Pancreas (tissue), 10 donors: ENCODE measurements at regions not wholly inside any gene's neighbourhood (a gene's known extent, or its start where the extent isn't known, plus 50 kb on each side); places are given as distances from the start of the nearest gene placed in this dataset.

ENCODE experiments used
- ATAC-seq, 4 donors: fragments of 200-7000 bp; cut with Tn5 transposase; one replicate each; pipeline versions ENCODE4 v1.8.0 to v1.9.1; 2020; ENCODE audit warnings: mild to moderate bottlenecking in 4 of 4, moderate library complexity in 4 of 4
- DNase-seq, 6 donors: peaks; one replicate each; pipeline ENCODE4 v3.0.0-alpha.2; 2020
- FAIRE-seq: peaks from 2 replicates; lab custom pipeline; 2012; peaks lifted over from hg19 to GRCh38; lab: Jason Lieb, UNC
- H3K27ac ChIP-seq, 4 donors: fragments of 200-600 bp; sonication (generic); 1 replicate in 3 of 4; 2 replicates in 1 of 4; pipeline versions ENCODE4 v1.5.0 to v1.8.0; 2020
- H3K27me3 ChIP-seq, 4 donors: fragments of 200-600 bp; one replicate each; pipeline ENCODE4 v1.8.0; 2021
- H3K36me3 ChIP-seq, 3 donors: fragments of 200-600 bp; sonication (generic) in 1 of 3; one replicate each; pipeline versions ENCODE4 v1.5.0 to v1.8.0; 2020 to 2021
- H3K4me1 ChIP-seq, 3 donors: fragments of 200-600 bp; one replicate each; pipeline ENCODE4 v1.8.0; 2021
- H3K4me3 ChIP-seq, 4 donors: fragments of 200-600 bp; sonication (generic) in 2 of 4; one replicate each; pipeline versions ENCODE4 v1.5.0 to v1.8.0; 2020 to 2021
- H3K9me3 ChIP-seq, 4 donors: fragments of 200-600 bp; one replicate each; pipeline ENCODE4 v1.8.0; 2021
- CTCF ChIP-seq, 4 donors: fragments of 200-600 bp; sonication (generic) in 3 of 4; IDR thresholded peaks; one replicate each; pipeline versions ENCODE4 v1.5.0 to v1.8.0; 2021; ENCODE audit warnings: antibody characterized with exemption in 4 of 4
- WGBS, 2 donors: extraction: QIAGEN DNeasy Blood & Tissue Kit; methylation state at CpG; one replicate each; pipeline ENCODE4 v1.1.7; 2013; 5-methylcytosine and 5-hydroxymethylcytosine counted together
- intact Hi-C, 3 donors: fragments of 100-400 bp; cut with DNase I; formaldehyde crosslinking; loops; one replicate each; pipeline versions ENCODE4 v1.11.1 to v1.14.2; 2022
- donor health status: healthy with polysubstance abuse.
- donor health status: DM: no; HTN: no; CAD: no; lungs with moderate emphysema.
- donor health status: DM: no; HTN: no; CAD: no.
- donor health status: control.
- donor health status: control.
- donor health status: Bipolar disorder and iron deficiency.
- donor health status: DM: yes; HTN: yes; CAD: no.
- donor health status: DM: no; HTN: no; CAD: no.
- donor health status: DM: no; HTN: no; CAD: no.
- donor health status: DM: yes; HTN: yes; CAD: no.

GRCh38 chr1:213362598-213362997, 311.6 kb downstream of the RPS6KC1 start:
- no peak for TF ChIP-seq CTCF (IDR thresholded peaks at IDR 0.05)
- WGBS, 2 donors, result 95 to 97% methylated on average over 1 of the region's 1 CpG
- intact Hi-C loops, result no loop called here
- no peaks in the 10 kb centered on the region for H3K4me1 ChIP-seq
- ATAC-seq (no peak), DNase-seq (no peak), FAIRE-seq (no peak)
- no peak overlapping the region for H3K4me3 ChIP-seq
- H3K36me3 ChIP-seq, result no peaks in the 10 kb centered on the region
- H3K27ac ChIP-seq, result no peak overlapping the region
- H3K27me3 ChIP-seq, result no peaks in the 10 kb centered on the region
- H3K9me3 ChIP-seq, result no peaks in the 10 kb centered on the region

GRCh38 chr1:213366141-213366831, 315.2 kb downstream of the RPS6KC1 start:
- H3K4me1 ChIP-seq, result no peaks in the 10 kb centered on the region
- no peaks in the 10 kb centered on the region for H3K27me3 ChIP-seq
- WGBS, 2 donors, result 84 to 86% methylated on average over 10 of the region's 10 CpGs
- no peak for FAIRE-seq
- no peak for DNase-seq
- no peak overlapping the region for H3K4me3 ChIP-seq
- H3K36me3 ChIP-seq, result no peaks in the 10 kb centered on the region
- intact Hi-C loops, result no loop called here
- no peak overlapping the region for H3K27ac ChIP-seq
- ATAC-seq, result no peak
- H3K9me3 ChIP-seq, result no peaks in the 10 kb centered on the region
- TF ChIP-seq CTCF (IDR thresholded peaks at IDR 0.05), result no peak

GRCh38 chr1:213369465-213369864, 318.4 kb downstream of the RPS6KC1 start:
- no peaks in the 10 kb centered on the region for H3K36me3 ChIP-seq
- no peaks in the 10 kb centered on the region for H3K9me3 ChIP-seq
- 58 to 66% methylated on average over 5 of the region's 5 CpGs for WGBS, 2 donors
- H3K4me1 ChIP-seq, result no peaks in the 10 kb centered on the region
- H3K27ac ChIP-seq, result no peak overlapping the region
- no peaks in the 10 kb centered on the region for H3K27me3 ChIP-seq
- no peak for DNase-seq
- no peak for TF ChIP-seq CTCF (IDR thresholded peaks at IDR 0.05)
- intact Hi-C loops, result no loop called here
- FAIRE-seq, result no peak
- no peak for ATAC-seq
- no peak overlapping the region for H3K4me3 ChIP-seq

- H3K36me3 ChIP-seq, result no peaks in the 10 kb centered on the region
- DNase-seq (no peak), ATAC-seq (no peak), FAIRE-seq (no peak)
- intact Hi-C loops, result loop anchor here in 1 of 3 donors (10.0 kb wide), 1 partner anchor 744 kb away; no protein-coding TSS in a partner anchor
- no peaks in the 10 kb centered on the region for H3K27me3 ChIP-seq
- H3K27ac ChIP-seq, result no peak overlapping the region
- WGBS, 2 donors, result 79 to 87% methylated on average over 5 of the region's 5 CpGs
- H3K4me1 ChIP-seq, result no peaks in the 10 kb centered on the region
- H3K9me3 ChIP-seq, result no peaks in the 10 kb centered on the region
- no peak overlapping the region for H3K4me3 ChIP-seq
- TF ChIP-seq CTCF (IDR thresholded peaks at IDR 0.05), result no peak
Measured at GRCh38 chr1:213370523-213370922, 319.5 kb downstream of the RPS6KC1 start.

- no peak for ATAC-seq
- TF ChIP-seq CTCF (IDR thresholded peaks at IDR 0.05), result no peak
- H3K27ac ChIP-seq, result no peak overlapping the region
- H3K36me3 ChIP-seq, result no peaks in the 10 kb centered on the region
- H3K4me3 ChIP-seq, result no peak overlapping the region
- intact Hi-C loops, result loop anchor here in 1 of 3 donors (10.0 kb wide), 1 partner anchor 743 kb away; no protein-coding TSS in a partner anchor
- 91 to 92% methylated on average over 3 of the region's 3 CpGs for WGBS, 2 donors
- no peak for FAIRE-seq
- H3K4me1 ChIP-seq, result no peaks in the 10 kb centered on the region
- H3K27me3 ChIP-seq, result no peaks in the 10 kb centered on the region
- DNase-seq, result no peak
- no peaks in the 10 kb centered on the region for H3K9me3 ChIP-seq
Measured at GRCh38 chr1:213371525-213371846, 320.4 kb downstream of the RPS6KC1 start.
